Activated CD8-positive, alpha-beta T cell treated with anti-CD3 and anti-CD28 coated beads for 36 hours (primary cell): ENCODE measurements at regions not wholly inside any gene's neighbourhood (a gene's known extent, or its start where the extent isn't known, plus 50 kb on each side); places are given as distances from the start of the nearest gene placed in this dataset.

Experiments
- ATAC-seq: fragments of 200-7000 bp; cut with Tn5 transposase; one replicate; pipeline ENCODE4 v1.10.0; 2021; ENCODE audit warnings: mild to moderate bottlenecking, moderate library complexity
- CTCF ChIA-PET: fragments of 350-600 bp; sonication (Branson Sonifier 250); formaldehyde crosslinking; loops from one replicate; lab custom pipeline; 2021; ENCODE audit warnings: antibody characterized with exemption; lab: Charles Lee
- POLR2A ChIA-PET: fragments of 350-600 bp; sonication (Branson Sonifier 250); formaldehyde crosslinking; loops from one replicate; lab custom pipeline; 2021; ENCODE audit warnings: antibody characterized with exemption; lab: Charles Lee
- DNase-seq: peaks from one replicate; pipeline ENCODE4 v3.0.0-alpha.2; 2020
- H3K27ac Mint-ChIP-seq: one replicate; pipeline ENCODE4 v1.8.0; 2021; ENCODE audit warnings: mild to moderate bottlenecking, mixed read lengths
- H3K27me3 Mint-ChIP-seq: one replicate; pipeline ENCODE4 v1.8.0; 2021; ENCODE audit warnings: mixed read lengths
- H3K36me3 Mint-ChIP-seq: one replicate; pipeline ENCODE4 v1.8.0; 2021; ENCODE audit warnings: low read depth, mixed read lengths
- H3K4me1 Mint-ChIP-seq: one replicate; pipeline ENCODE4 v1.8.0; 2021; ENCODE audit warnings: low read depth, mixed read lengths
- H3K4me3 Mint-ChIP-seq: one replicate; pipeline ENCODE4 v1.8.0; 2021; ENCODE audit warnings: mild to moderate bottlenecking, moderate library complexity, mixed read lengths
- H3K9me3 Mint-ChIP-seq: one replicate; pipeline ENCODE4 v1.8.0; 2021; ENCODE audit warnings: mixed read lengths
- intact Hi-C: fragments of 100-400 bp; cut with micrococcal nuclease; formaldehyde crosslinking; loops from one replicate; pipeline ENCODE4 v1.10.0; 2022
- TF ChIP-seq, protein P1 (sequence below): fragments of 200-600 bp; IDR thresholded peaks from one replicate; pipeline ENCODE4 v1.8.0; 2022; ENCODE audit warnings: antibody characterized with exemption, mild to moderate bottlenecking

DNA sequence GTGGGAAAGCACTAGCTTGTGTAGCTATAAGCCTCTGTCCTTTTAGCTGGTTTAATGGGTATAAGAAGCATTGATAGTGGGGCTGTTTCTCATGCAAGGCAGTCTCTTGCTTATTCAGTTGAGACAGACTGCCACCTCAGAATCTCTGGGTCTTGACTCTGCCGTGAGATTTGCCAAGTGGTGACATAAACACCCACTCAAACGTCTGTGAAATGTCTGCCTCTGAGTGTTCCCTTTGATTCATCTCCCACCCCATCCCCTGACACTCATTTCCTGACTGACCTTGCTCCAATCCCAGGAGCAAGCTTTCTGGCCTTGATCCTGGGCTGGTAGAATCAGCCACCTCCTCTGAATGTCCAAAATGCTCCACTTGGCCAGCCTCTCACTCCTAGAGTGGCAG, 141.9 kb upstream of the RBMS1 start:
- Mint-ChIP-seq H3K4me1 (no peaks in the 10 kb centered on the region), H3K36me3 (peaks cover 6% of the 10 kb centered on the region), H3K27ac (no peak overlapping the region), H3K4me3 (no peak overlapping the region), H3K27me3 (no peaks in the 10 kb centered on the region), H3K9me3 (peaks cover 19% of the 10 kb centered on the region)
- TF ChIP-seq, protein P1, sequence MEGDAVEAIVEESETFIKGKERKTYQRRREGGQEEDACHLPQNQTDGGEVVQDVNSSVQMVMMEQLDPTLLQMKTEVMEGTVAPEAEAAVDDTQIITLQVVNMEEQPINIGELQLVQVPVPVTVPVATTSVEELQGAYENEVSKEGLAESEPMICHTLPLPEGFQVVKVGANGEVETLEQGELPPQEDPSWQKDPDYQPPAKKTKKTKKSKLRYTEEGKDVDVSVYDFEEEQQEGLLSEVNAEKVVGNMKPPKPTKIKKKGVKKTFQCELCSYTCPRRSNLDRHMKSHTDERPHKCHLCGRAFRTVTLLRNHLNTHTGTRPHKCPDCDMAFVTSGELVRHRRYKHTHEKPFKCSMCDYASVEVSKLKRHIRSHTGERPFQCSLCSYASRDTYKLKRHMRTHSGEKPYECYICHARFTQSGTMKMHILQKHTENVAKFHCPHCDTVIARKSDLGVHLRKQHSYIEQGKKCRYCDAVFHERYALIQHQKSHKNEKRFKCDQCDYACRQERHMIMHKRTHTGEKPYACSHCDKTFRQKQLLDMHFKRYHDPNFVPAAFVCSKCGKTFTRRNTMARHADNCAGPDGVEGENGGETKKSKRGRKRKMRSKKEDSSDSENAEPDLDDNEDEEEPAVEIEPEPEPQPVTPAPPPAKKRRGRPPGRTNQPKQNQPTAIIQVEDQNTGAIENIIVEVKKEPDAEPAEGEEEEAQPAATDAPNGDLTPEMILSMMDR = no peak
- DNase-seq = no peak
- ATAC-seq = no peak
- ChIA-PET CTCF (interaction anchor here (1.1 kb wide), 1 partner anchor 428 kb away, joined by 3 read pairs; no protein-coding TSS in a partner anchor), POLR2A (interaction anchor here (0.5 kb wide), 1 partner anchor 1654 kb away, joined by 3 read pairs; no protein-coding TSS in a partner anchor)
- intact Hi-C loops = no loop called here

DNA sequence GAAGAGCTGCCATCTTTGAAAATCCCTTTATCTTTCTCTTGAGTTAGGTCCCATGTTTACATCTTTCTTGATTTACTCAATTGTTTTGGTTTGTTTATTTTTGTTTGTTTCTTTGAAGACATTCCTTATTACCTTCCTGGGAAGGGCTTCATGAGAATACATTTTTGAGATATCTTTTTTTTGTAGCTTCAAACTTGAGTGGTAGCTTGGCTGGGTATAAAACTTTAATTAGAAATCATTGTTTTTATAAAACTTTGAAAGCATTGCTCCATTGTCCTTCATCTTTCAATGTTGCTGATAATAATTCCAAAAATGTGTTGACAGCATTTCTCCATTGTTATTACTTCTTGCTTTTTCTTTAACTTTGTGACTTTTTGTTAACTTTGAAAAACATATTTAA, 145.9 kb upstream of the RBMS1 start:
- intact Hi-C loops = no loop called here
- Mint-ChIP-seq H3K4me1 (no peaks in the 10 kb centered on the region), H3K4me3 (no peak overlapping the region), H3K9me3 (peaks cover 21% of the 10 kb centered on the region), H3K27ac (no peak overlapping the region), H3K36me3 (peaks cover 8% of the 10 kb centered on the region), H3K27me3 (no peaks in the 10 kb centered on the region)
- POLR2A ChIA-PET = interaction anchor here (0.6 to 1.0 kb wide), 2 partner anchors 11 to 369 kb away, joined by 3 read pairs; no protein-coding TSS in a partner anchor
- TF ChIP-seq, protein P1 = no peak
- no peak for ATAC-seq
- no peak for DNase-seq
- CTCF ChIA-PET = interaction anchor here (1.6 kb wide), 1 partner anchor 10 kb away, joined by 6 read pairs; no protein-coding TSS in a partner anchor

DNA sequence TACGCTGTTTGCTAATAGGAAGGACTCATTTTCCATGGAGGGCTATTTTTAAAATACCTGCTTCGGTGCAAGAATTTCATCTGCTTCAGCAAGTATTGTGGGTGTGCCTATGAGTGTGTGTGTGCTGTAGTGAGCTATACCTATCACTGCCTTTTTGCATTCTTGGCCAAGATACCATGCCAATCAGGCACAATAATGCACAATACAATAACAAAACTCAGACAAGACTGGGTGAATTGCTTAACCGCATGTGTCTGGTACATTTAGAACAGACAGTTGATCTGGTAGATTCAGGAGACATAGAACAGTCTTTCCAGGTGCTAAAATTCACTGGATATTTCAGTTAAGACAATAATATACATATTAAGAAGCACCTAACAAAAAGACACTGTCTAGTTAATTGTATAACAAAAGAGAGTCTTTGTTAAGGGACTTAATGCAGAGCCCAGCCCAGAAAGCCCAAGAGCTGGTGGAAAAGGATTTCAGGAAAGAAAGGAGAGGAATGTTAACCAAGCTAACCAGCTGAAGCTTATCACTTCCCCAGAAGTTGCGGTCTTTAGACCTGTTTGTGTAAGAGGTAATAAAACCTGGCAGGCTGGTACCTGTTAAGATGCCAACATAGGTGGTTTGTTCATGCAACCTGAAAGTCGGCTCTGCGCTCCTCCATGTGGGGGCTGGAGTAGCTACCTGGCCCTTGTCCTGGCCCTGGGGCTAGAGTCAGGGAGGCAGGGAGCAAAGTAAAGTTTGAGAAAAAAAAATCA, 153.3 kb upstream of the RBMS1 start:
- Mint-ChIP-seq H3K27ac (no peak overlapping the region), H3K4me3 (no peak overlapping the region), H3K36me3 (no peaks in the 10 kb centered on the region), H3K9me3 (no peaks in the 10 kb centered on the region), H3K27me3 (no peaks in the 10 kb centered on the region), H3K4me1 (peaks cover 7% of the 10 kb centered on the region)
- POLR2A ChIA-PET = no interaction called here
- no peak for DNase-seq
- TF ChIP-seq, protein P1 = no peak
- intact Hi-C loops = no loop called here
- ATAC-seq = no peak
- CTCF ChIA-PET = no interaction called here

DNA sequence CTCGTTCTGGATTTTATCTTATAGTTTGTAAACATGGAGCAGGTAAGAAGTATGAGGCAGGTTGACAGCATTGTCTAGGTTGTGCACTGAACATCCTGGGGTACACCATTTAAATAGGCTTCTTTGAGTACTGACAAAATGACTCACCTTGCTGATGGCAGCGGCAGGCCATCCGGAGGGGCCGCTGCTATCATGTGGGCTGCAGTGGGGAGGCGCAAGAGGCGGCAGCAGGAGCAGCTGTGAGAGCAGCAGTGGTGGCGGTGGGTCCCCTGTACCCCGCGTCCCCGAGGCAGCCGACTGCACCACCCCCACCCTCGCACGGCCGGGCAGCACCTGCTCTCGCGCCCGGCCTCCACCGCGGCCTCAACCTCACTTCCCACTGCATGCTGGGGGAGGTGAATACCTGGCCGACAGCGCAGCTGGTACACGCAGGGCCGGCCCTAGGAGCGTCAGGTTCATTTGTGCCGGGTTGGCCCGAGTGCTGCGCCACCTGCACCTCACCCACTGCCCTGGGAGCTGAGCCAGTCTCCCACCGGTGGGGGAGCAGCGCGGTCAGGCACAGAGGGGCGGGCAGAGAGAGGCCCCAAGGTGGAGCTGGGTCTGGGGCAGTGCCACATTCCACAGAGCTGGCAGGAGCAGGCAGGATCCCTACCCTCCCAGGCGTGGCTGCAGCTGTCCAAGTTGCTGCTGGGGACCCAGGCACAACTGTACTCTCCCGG, 154.5 kb upstream of the RBMS1 start:
- CTCF ChIA-PET = no interaction called here
- intact Hi-C loops = no loop called here

More for the DNA sequence above, 154.5 kb upstream of the RBMS1 start:
- POLR2A ChIA-PET = no interaction called here
- H3K27ac Mint-ChIP-seq = no peak overlapping the region
- peaks cover 20% of the 10 kb centered on the region for H3K4me1 Mint-ChIP-seq
- H3K36me3 Mint-ChIP-seq = no peaks in the 10 kb centered on the region
- no peak overlapping the region for H3K4me3 Mint-ChIP-seq
- TF ChIP-seq, protein P1 = no peak
- DNase-seq = no peak
- no peak for ATAC-seq
- H3K9me3 Mint-ChIP-seq = no peaks in the 10 kb centered on the region
- no peaks in the 10 kb centered on the region for H3K27me3 Mint-ChIP-seq
